ENCODE measurements at regions not wholly inside any gene's neighbourhood (a gene's known extent, or its start where the extent isn't known, plus 50 kb on each side); places are given as distances from the start of the nearest gene placed in this dataset.
"Not testable (repeated sequence)": the region's sequence is repeated elsewhere in the genome, so short reads cannot be mapped to it uniquely, and the experiment has no call there.

DNA sequence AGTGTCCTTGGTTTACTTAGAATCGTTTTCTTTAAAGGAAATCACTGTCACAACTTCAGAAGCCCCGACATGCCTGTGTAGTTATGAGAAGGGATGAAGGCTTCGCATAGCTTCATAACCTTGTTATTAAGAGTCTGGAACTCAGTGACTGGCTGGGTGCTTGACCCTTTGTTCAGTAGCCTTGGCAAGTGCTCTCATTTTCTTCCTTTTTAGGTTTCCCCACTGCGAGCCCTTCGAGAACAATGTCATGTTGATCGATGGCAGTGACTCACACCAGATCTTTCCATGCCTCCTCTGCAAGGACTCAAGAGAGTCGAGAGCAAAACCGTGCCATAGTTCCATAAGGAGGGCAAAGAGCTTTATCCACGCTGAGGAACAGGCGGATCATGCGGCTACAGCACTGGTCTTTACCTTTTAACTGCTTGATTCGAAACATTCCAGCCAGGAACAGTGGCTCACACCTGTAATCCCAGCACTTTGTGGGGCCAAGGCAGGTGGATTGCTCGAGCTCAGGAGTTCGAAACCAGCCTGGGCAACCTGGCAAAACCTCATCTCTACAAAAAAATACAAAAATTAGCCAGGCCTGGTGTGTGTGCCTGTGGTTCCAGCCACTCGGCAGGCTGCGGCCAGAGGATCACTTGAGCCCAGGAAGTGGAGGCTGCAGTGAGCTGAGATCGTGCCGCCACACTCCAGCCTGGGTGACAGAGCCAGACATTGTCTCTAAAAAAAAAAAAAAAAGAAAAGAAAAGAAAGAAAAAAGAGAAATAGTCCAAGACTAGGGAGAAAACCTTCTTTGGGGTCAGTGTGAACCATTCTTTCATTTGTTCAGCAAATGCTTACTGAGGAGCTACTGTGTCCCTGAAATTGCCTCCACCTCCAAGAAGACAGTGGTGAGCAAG, 95.4 kb upstream of the ERRFI1 start:
- H3K4me1 ChIP-seq (replicated peaks in 1 of 2) = peaks cover 36 to 38% of the 10 kb centered on the region in 2 donors
- WGBS, 10 experiments = 44 to 100% (median 70%) methylated on average over 2 to 18 of the region's 18 CpGs
- ATAC-seq (replicated peaks in 6 of 8) = peak in 5 of 8 experiments; percentile 94 to 96 (median 94)
- H3K4me3 ChIP-seq = no peak overlapping the region
- H3K27ac ChIP-seq = peak overlapping the region; percentile 49
- in situ Hi-C loops (cut with MboI; ENCODE audit: low pct_unique_long_range_greater_than_20kb in 2 of 9, low sequenced_read_pairs in 9 of 9, unreplicated experiment in 9 of 9) = no loop called here

DNA sequence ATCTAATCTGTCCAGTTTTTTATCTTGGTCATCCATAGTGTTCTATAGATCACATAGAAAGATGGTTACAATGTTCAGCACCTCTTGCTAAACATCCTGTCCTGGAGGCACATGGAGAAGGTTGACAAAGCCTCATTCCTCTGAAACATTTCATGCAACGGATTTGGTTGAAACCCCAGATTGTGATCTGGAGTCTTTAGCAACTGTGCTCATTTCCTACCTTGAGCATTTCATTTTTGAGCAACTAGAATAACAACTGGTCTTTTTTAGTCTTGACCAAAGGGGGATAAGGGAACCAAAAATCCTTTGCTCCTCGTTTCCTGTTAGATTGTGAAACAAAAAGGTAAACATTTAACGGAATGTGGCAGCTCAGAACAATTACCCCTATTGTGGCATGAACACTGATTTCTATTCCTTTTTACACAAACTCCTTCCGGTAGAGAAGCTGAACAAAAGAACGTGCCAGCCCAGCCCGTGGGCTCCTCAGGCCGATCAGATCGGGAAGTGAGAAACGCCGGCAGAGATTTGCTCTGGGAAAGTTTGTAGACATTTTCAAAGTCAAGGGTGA, 94.7 kb upstream of the ERRFI1 start:
- 19 to 100% (median 50%) methylated on average over 1 to 10 of the region's 10 CpGs for WGBS, 10 experiments
- in situ Hi-C loops (cut with MboI; ENCODE audit: low pct_unique_long_range_greater_than_20kb in 2 of 9, low sequenced_read_pairs in 9 of 9, unreplicated experiment in 9 of 9) = no loop called here
- H3K4me1 ChIP-seq (replicated peaks in 1 of 2) = peaks cover 36 to 38% of the 10 kb centered on the region in 2 donors
- peak in 5 of 8 experiments; percentile 36 to 59 (median 37) for ATAC-seq (replicated peaks in 6 of 8)
- H3K4me3 ChIP-seq = no peak overlapping the region
- H3K27ac ChIP-seq = peak overlapping the region; percentile 49

DNA sequence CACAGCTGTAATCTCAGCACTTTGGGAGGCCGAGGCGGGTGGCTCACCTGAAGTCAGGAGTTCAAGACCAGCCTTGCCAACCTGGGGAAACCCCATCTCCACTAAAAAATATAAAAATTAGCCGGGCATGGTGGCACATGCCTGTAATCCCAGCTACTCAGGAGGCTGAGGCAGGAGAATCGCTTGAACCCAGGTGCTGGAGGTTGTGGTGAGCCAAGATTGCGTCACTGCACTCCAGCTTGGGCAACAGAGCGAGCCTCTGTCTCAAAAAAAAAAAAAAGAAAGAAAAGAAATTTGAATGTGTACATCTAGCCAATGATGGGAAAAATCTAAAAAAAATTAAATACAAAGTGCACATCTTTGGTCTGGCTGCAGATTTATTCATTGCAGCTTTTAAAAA, 92.6 kb upstream of the ERRFI1 start:
- H3K27ac ChIP-seq; H3K4me3 ChIP-seq; in situ Hi-C loops (cut with MboI; ENCODE audit: low pct_unique_long_range_greater_than_20kb in 2 of 9, low sequenced_read_pairs in 9 of 9, unreplicated experiment in 9 of 9); ATAC-seq (replicated peaks in 6 of 8): not testable (repeated sequence)
- WGBS, 10 experiments = 70 to 100% (median 94%) methylated on average over 2 to 6 of the region's 6 CpGs
- H3K4me1 ChIP-seq (replicated peaks in 1 of 2) = peaks cover 40 to 42% of the 10 kb centered on the region in 2 donors

DNA sequence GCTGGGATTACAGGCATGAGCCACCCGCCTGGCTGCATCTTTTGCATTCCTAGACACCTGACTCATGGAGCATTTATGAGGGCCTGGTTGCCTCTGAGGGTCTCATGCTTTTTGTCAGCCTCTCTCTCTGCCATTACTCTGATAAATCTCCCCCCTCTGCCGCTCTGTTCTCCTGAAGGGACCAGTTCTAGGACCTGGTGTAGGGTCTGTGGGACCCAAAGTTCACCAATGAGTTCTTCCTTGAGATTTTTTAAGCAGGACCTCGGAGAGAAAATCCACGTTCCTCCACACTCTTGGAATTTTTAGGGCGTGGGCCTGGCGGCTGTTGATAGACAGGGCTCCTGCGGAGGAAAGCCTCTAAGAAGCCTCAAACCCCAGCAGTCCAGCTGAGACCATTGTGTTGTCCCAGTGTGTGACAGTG, 91.9 kb upstream of the ERRFI1 start:
- Histone ChIP-seq H3K27ac (no peak overlapping the region), H3K4me1 (replicated peaks in 1 of 2) (peaks cover 41 to 46% of the 10 kb centered on the region in 2 donors), H3K4me3 (no peak overlapping the region)
- in situ Hi-C loops (cut with MboI; ENCODE audit: low pct_unique_long_range_greater_than_20kb in 2 of 9, low sequenced_read_pairs in 9 of 9, unreplicated experiment in 9 of 9) = no loop called here
- WGBS, 10 experiments = 83 to 100% (median 87%) methylated on average over 2 to 7 of the region's 7 CpGs; no CpG with 5 or more reads in 5 of the 10 experiments
- no peak for ATAC-seq (replicated peaks in 6 of 8)

DNA sequence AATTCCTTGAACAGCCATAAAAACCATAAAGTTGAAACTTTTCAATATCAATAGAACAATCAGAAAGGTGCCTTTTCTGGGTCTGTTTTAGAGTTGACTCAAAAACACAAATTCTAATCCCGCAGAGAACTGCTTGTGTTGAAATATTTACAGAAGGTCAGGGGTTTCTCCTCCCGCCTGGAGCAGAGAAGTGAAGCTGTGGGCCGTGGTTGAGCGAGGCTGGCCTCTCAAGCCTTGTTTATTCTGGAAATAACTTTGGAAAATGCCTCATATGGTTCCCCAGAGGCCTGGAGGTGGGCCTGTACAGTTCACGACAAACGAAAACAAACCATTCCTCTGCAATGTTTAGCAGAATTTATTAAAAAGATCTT, 90.8 kb upstream of the ERRFI1 start:
- Histone ChIP-seq H3K27ac (no peak overlapping the region), H3K4me3 (no peak overlapping the region), H3K4me1 (replicated peaks in 1 of 2) (peaks cover 29 to 38% of the 10 kb centered on the region in 2 donors)
- ATAC-seq (replicated peaks in 6 of 8) = no peak
- in situ Hi-C loops (cut with MboI; ENCODE audit: low pct_unique_long_range_greater_than_20kb in 2 of 9, low sequenced_read_pairs in 9 of 9, unreplicated experiment in 9 of 9) = no loop called here
- WGBS, 10 experiments = 0 to 87% (median 68%) methylated on average over 1 to 6 of the region's 6 CpGs; no CpG with 5 or more reads in 1 of the 10 experiments

DNA sequence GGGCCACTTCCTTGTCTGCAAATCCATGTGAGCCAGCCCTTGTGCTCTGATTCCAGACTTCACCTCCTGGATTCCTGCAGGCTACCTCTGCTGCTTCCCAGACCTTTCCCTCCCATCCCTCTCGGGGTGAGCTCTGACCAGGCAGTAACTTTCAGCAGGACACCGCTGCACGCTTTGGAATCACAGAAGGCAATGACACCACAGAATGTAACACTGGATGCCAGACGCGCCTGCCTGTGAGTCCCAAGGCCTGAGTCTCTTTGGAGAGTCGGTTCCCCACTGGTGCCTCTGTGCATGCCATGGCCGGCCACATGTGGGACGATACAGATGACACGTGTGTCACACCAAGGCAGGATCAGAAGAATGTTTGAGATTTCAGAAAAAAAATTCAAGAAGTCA, 89.7 kb upstream of the ERRFI1 start:
- no peak overlapping the region for H3K27ac ChIP-seq
- WGBS, 10 experiments = 69 to 100% (median 95%) methylated on average over 2 to 9 of the region's 9 CpGs; no CpG with 5 or more reads in 4 of the 10 experiments
- peaks cover 18 to 27% of the 10 kb centered on the region in 2 donors for H3K4me1 ChIP-seq (replicated peaks in 1 of 2)
- in situ Hi-C loops (cut with MboI; ENCODE audit: low pct_unique_long_range_greater_than_20kb in 2 of 9, low sequenced_read_pairs in 9 of 9, unreplicated experiment in 9 of 9) = no loop called here
- no peak for ATAC-seq (replicated peaks in 6 of 8)
- no peak overlapping the region for H3K4me3 ChIP-seq

DNA sequence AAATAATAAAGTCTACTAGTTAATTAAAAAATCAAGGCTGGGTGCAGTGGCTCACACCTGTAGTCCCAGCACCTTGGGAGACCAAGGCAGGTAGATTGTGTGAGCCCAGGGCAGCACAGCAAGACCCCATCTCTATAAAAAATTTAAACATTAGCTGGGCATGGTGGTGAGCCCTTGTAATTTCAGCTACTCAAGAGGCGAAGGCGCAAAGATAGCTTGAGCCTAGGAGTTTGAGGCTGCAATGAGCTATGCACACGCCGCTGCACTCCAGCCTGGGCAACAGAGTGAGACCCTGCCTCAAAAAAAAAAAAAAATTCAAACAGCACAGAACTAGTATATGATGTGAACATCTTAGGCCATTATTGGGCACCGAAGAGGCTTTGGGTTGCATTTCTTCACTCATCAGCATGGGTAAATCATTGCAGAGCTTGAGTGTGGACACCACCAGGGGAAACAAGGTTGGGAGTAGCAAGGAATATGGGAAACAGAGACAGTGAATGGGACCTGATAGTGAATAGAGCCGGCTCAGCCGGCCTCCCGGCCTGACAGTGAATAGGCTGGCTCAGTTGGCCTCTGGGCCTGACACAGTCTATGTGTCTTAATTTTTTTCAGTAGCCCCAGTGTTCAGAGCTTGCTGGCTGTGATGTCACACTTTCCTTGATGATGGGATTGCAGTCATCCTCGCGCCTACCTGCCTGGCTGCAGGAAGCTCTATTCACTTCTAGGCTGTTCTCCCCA, 89.1 kb upstream of the ERRFI1 start:
- WGBS, 10 experiments = 85 to 100% (median 91%) methylated on average over 2 to 8 of the region's 10 CpGs
- ATAC-seq (replicated peaks in 6 of 8) = no peak
- in situ Hi-C loops (cut with MboI; ENCODE audit: low pct_unique_long_range_greater_than_20kb in 2 of 9, low sequenced_read_pairs in 9 of 9, unreplicated experiment in 9 of 9) = no loop called here

DNA sequence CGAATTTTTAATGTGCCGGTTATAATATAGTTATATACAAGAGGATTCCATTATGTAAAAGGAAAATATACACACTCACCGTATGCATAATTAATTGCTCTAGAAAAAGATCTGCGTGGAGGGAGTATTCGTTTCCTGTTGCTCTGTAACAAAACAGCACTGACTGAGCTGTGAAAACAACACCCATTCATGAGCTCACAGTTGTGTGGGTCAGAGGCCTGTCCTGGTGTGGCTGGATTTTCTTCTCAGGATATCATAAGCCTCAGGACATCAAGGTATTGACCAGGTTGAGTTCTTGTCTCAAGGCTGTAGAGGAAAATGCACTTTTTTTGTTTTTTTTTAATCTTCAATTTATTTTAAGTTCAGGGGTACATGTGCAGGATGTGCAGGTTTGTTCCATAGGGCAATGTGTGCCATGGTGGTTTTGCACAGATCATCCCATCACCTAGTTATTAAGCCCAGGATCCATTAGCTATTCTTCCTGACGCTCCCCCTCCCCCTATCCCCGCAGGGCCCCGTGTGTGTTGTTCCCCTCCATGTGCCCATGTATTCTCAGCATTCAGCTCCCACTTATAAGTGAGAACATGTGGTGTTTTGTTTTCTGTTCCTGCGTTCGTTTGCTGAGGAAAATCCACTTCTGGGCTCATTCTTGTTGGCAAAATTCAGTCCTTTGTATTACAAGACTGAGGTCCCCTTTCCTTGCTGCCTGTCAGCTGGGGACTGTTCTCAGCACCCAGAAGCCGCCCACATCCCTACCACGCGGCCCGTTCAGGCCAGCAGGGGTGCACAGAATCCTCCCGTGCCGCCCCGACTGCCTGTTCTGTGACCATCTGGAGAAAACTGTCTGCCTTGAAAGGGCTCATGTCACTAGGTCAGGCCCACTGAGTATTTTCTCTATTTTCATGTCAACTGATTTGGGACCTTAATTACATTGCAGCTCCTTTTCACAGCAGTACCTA, 87.4 kb upstream of the ERRFI1 start:
- 5 to 70% (median 61%) methylated on average over 3 to 11 of the region's 17 CpGs for WGBS, 10 experiments
- H3K4me3 ChIP-seq = no peak overlapping the region
- peak overlapping the region in 1 of 2 donors; percentile 19 for H3K27ac ChIP-seq
- in situ Hi-C loops (cut with MboI; ENCODE audit: low pct_unique_long_range_greater_than_20kb in 2 of 9, low sequenced_read_pairs in 9 of 9, unreplicated experiment in 9 of 9) = no loop called here
- ATAC-seq (replicated peaks in 6 of 8) = peak; percentile 22 to 94 (median 74)
- H3K4me1 ChIP-seq (replicated peaks in 1 of 2) = peaks cover 12 to 25% of the 10 kb centered on the region in 2 donors

More for the DNA sequence above, 89.1 kb upstream of the ERRFI1 start:
- Histone ChIP-seq H3K4me3 (no peak overlapping the region), H3K27ac (no peak overlapping the region), H3K4me1 (replicated peaks in 1 of 2) (peaks cover 12 to 25% of the 10 kb centered on the region in 2 donors)

DNA sequence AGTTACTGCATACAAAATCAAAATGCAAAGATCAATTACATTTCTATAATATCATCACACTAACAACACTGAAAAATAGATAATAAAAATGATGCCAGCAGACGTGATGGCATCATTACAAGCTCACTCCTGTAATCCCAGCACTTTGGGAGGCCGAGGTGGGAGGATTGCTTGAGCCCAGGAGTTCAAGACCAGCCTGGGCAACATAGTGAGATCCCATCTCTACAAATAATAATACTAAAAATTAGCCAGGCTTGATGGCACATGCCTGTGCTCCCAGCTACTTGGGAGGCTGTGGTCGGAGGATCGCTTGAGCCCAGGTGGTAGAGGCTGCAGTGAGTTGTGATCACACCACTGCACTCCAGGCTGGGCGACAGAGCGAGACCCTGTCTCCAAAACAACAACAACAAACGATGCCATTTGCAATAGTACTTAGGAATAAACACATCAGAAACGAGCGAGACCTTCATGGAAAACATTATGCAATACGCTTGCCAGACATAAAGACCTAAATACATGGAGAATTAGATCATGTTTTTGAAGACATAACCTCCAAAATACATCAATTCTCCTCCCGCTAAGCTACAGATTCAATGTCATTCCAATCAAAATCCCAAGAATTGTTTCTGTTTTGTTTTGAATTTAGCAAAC, 86.6 kb upstream of the ERRFI1 start:
- Histone ChIP-seq H3K27ac (no peak overlapping the region), H3K4me3 (no peak overlapping the region), H3K4me1 (replicated peaks in 1 of 2) (peaks cover 12 to 22% of the 10 kb centered on the region in 2 donors)
- ATAC-seq (replicated peaks in 6 of 8) = no peak
- 46 to 100% (median 94%) methylated on average over 1 to 11 of the region's 11 CpGs for WGBS, 10 experiments
- in situ Hi-C loops (cut with MboI; ENCODE audit: low pct_unique_long_range_greater_than_20kb in 2 of 9, low sequenced_read_pairs in 9 of 9, unreplicated experiment in 9 of 9) = no loop called here

DNA sequence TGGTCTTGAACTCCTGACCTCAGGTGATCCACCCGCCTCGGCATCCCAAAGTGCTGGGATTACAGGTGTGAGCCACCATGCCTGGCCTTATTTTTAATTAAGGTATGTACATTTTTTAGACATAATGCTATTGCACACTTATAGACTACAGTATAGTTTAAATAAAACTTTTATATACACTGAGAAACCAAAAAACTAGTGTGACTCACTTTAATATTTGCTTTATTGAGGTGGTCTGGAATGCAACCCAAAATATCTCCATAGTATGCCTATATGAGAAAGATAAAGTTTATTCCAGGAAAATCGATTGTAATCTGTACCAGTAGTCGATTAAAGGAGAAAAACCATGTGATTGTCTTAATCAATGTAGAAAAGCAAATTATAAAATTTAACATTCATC, 85.5 kb upstream of the ERRFI1 start:
- H3K27ac ChIP-seq = no peak overlapping the region
- in situ Hi-C loops (cut with MboI; ENCODE audit: low pct_unique_long_range_greater_than_20kb in 2 of 9, low sequenced_read_pairs in 9 of 9, unreplicated experiment in 9 of 9) = no loop called here
- H3K4me1 ChIP-seq (replicated peaks in 1 of 2) = peaks cover 6 to 12% of the 10 kb centered on the region in 2 donors
- ATAC-seq (replicated peaks in 6 of 8) = no peak
- WGBS, 10 experiments = 54 to 100% (median 96%) methylated on average over 2 to 4 of the region's 4 CpGs; no CpG with 5 or more reads in 1 of the 10 experiments
- H3K4me3 ChIP-seq = no peak overlapping the region

DNA sequence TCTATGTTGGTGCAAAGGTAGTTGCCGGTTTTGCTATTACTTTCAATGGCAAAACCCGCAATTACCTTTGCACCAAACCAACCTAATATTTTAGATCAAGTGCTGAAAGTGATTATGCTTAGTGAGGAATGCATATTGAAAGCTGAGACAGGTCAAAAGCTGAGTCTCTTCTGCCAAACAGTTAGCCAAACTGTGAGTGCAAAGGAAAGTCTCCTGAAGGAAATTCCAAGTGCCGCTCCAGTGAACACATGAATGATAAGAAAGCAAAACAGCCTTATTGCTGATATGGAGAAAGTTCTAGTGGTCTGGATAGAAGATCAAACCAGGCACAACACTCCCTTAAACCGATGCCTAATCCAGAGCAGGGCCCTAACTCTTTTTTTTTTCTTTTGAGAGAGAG, 83.1 kb upstream of the ERRFI1 start:
- no peak overlapping the region for H3K27ac ChIP-seq
- no peak overlapping the region for H3K4me3 ChIP-seq
- 50 to 100% (median 95%) methylated on average over 1 to 4 of the region's 4 CpGs; no CpG with 5 or more reads in 2 of the 10 experiments for WGBS, 10 experiments
- peaks cover 6 to 12% of the 10 kb centered on the region in 2 donors for H3K4me1 ChIP-seq (replicated peaks in 1 of 2)
- in situ Hi-C loops (cut with MboI; ENCODE audit: low pct_unique_long_range_greater_than_20kb in 2 of 9, low sequenced_read_pairs in 9 of 9, unreplicated experiment in 9 of 9) = no loop called here
- no peak for ATAC-seq (replicated peaks in 6 of 8)

DNA sequence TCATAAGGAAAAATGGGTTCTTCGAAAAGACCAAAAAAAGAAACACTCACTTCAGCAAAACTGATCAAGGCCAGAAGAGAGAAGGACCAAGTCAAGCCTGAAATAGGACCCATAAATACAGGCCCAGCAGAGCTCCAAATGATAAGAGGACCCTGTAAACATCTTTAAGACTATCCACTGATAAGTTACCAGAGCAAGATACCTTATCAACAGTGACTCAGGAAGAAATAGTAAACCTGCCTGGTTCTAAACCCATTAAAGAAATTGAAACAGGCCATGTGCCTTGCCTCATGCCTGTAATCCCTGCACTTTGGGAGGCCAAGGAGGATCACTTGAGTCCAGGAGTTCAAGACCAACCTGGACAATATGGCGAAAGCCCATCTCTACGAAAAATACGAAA, 81.8 kb upstream of the ERRFI1 start:
- no peak overlapping the region for H3K4me3 ChIP-seq
- no peak overlapping the region for H3K27ac ChIP-seq
- H3K4me1 ChIP-seq (replicated peaks in 1 of 2) = no peaks in the 10 kb centered on the region
- ATAC-seq (replicated peaks in 6 of 8) = no peak
- in situ Hi-C loops (cut with MboI; ENCODE audit: low pct_unique_long_range_greater_than_20kb in 2 of 9, low sequenced_read_pairs in 9 of 9, unreplicated experiment in 9 of 9) = no loop called here
- WGBS, 10 experiments = 74 to 100% (median 90%) methylated on average over 1 to 4 of the region's 4 CpGs
